Omental fat pad (tissue), 3 donors: ENCODE measurements at regions not wholly inside any gene's neighbourhood (a gene's known extent, or its start where the extent isn't known, plus 50 kb on each side); places are given as distances from the start of the nearest gene placed in this dataset.

Source experiments
- ATAC-seq: fragments of 150-250 bp; one replicate; pipeline ENCODE4 v1.9.1; 2016; ENCODE audit warnings: mild to moderate bottlenecking, moderate library complexity; ENCODE audit not compliant: low FRiP score
- DNase-seq: peaks from one replicate; pipeline ENCODE4 v3.0.0-alpha.2; 2019; ENCODE audit warnings: low spot score
- CTCF ChIP-seq, 3 donors: fragments of 450-650 bp; IDR thresholded peaks; one replicate each; pipeline ENCODE4 v1.5.1; 2016 to 2017; ENCODE audit warnings: antibody characterized with exemption in 3 of 3, mild to moderate bottlenecking in 3 of 3, moderate library complexity in 2 of 3

GRCh38 chr15:37452498-37452897, 352.1 kb upstream of the MEIS2 start:
- TF ChIP-seq CTCF (IDR thresholded peaks at IDR 0.05): no peak
- ATAC-seq (no peak), DNase-seq (no peak)

DNA sequence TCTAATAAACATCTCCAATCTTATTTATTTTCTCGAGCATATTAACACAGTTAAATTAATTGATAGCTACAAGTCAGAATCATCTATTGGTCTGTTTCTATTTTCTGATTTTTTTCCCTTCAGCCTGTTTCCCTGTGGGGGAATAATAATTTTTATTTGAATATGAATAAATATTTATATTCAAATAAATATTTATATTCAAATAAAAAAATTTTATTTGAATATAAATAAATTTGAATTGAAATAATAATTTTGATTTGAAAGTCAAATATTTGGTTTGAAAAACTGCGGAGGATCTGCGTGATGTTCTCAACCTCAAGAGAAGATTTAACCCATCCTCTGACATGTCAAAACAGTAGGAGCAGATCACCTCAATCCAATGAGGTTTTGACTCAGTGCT, 380.1 kb upstream of the MEIS2 start:
- DNase-seq (no peak), ATAC-seq (no peak)
- no peak for TF ChIP-seq CTCF (IDR thresholded peaks at IDR 0.05)

- no peak for TF ChIP-seq CTCF (IDR thresholded peaks at IDR 0.05)
- ATAC-seq (no peak), DNase-seq (no peak)
These were observed 380.8 kb upstream of the MEIS2 start for GRCh38 chr15:37481126-37481525.

DNA sequence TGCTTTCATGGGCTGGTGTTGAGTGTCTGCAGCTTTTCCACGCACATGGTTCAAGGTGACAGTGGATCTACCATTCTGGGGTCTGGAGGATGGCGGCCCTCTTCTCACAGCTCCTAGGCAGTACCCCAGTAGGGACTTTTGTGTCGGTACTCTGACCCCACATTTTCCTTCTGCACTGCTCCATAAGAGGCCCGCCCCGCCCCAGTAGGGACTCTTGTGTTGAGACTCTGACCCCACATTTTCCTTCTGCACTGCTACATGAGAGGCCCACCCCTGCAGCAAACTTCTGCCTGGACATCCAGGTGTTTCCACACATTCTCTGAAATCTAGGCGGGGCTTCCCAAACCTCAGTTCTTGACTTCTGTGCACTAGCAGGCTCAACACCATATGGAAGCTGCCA, 383.4 kb upstream of the MEIS2 start:
- TF ChIP-seq CTCF (IDR thresholded peaks at IDR 0.05): no peak
- no peak for DNase-seq
- ATAC-seq: no peak

DNA sequence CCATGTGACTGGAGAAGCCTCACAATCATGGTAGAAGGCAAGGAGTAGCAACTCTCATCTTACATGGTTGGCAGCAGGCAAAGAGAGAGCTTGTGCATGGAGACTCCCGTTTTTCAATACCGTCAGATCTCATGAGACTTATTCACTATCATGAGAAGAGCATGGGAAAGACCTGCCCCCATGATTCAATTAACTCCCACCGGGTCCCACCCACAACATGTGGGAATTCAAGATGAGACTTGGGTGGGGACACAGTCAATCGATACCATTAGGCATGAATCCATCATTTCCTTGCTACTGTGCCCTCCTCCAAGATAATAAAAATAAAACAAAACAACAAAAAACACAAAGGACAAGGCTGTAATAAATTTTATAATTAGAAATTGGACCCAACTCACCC, 384.7 kb upstream of the MEIS2 start:
- ATAC-seq (no peak), DNase-seq (no peak)
- no peak for TF ChIP-seq CTCF (IDR thresholded peaks at IDR 0.05)

DNA sequence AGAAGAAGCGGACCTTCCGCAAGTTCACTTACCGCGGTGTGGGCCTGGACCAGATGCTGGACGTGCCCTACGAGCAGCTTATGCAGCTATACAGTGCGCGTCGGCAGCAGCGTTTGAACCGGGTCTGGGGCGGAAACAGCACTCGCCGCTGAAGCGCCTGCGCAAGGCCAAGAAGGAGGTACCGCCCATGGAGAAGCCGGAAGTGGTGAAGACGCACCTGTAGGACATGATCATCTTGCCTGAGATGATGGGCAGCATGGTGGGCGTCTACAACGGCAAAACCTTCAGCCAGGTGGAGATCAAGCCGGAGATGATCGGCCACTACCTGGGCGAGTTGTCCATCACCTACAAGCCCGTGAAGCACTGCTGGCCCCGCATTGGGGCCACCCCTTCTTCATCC, 390.4 kb upstream of the MEIS2 start:
- TF ChIP-seq CTCF (IDR thresholded peaks at IDR 0.05): no peak
- DNase-seq (no peak), ATAC-seq (no peak)

DNA sequence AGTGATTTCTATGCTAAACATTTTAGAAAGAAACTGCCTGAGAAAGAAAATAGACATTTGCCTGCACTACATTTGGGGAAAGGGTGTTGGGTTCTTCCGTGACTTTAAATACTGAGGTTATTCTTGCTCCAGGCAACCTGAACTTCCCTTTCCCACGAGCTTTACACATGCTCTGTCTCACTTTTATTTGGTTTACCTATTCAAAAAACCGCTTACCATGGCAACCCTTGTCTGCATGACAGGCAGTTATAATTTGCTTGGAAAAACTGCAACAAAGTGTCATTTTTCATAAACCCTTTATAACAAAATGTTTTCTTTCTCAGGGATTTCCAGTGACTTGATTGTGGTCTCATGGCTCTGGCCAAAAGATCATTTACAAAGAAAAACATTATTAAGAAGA, 416.3 kb upstream of the MEIS2 start:
- no peak for TF ChIP-seq CTCF (IDR thresholded peaks at IDR 0.05)
- no peak for ATAC-seq
- no peak for DNase-seq
